ENCODE measurements at regions not wholly inside any gene's neighbourhood (a gene's known extent, or its start where the extent isn't known, plus 50 kb on each side); places are given as distances from the start of the nearest gene placed in this dataset.

DNA sequence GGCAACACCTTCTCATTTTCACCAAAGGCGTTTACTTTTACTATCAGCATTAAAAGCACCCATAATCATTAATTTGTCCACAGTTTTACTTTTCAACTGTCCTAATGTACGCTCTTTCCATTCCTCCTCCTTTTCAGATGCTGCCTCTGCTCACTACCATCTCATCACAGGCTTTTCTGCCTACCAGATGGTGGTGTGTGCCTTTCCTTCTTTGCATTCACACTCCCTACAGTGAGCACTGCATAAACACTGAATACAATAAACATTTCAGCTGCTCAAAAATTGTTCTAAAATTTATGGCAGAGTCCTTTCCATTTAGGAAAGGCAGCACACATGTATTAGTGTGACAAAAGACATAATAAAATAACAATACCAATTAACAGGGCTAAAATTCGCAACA, 435.7 kb downstream of the GXYLT1 start:
- TF ChIP-seq GATA3 (IDR thresholded peaks at IDR 0.05; ENCODE audit: low read depth, low read length) = no peak
- TF ChIP-seq GATA2 (IDR thresholded peaks at IDR 0.05; ENCODE audit: low read depth, low read length) = no peak
